Smooth muscle cell (in vitro differentiated cells): ENCODE measurements at regions not wholly inside any gene's neighbourhood (a gene's known extent, or its start where the extent isn't known, plus 50 kb on each side); places are given as distances from the start of the nearest gene placed in this dataset.

ENCODE experiments used
- DNase-seq: peaks from one replicate; lab custom pipeline; 2025; ENCODE audit not compliant: unreplicated experiment; lab: John Stamatoyannopoulos, UW
- H2AFZ ChIP-seq: fragments of 200-600 bp; sonication (generic); 2 replicates; pipeline ENCODE4 v1.6.0; 2016; ENCODE audit warnings: antibody characterized with exemption, low read depth, mild to moderate bottlenecking
- H3F3A ChIP-seq: fragments of 200-600 bp; sonication (generic); 2 replicates; pipeline ENCODE4 v1.6.0; 2017; ENCODE audit warnings: antibody characterized with exemption, low read depth
- H3K27ac ChIP-seq: fragments of 200-600 bp; sonication (generic); 2 replicates; pipeline ENCODE4 v1.5.1; 2016; ENCODE audit warnings: low read depth, mild to moderate bottlenecking
- H3K27me3 ChIP-seq: fragments of 200-600 bp; sonication (generic); 2 replicates; pipeline ENCODE4 v1.6.1; 2016; ENCODE audit warnings: low read depth, mild to moderate bottlenecking
- H3K36me3 ChIP-seq: fragments of 200-600 bp; sonication (generic); 2 replicates; pipeline ENCODE4 v1.5.1; 2016; ENCODE audit warnings: low read depth
- H3K4me1 ChIP-seq: fragments of 200-600 bp; sonication (generic); 2 replicates; pipeline ENCODE4 v1.5.1; 2016; ENCODE audit warnings: low read depth
- H3K4me2 ChIP-seq: fragments of 200-600 bp; sonication (generic); 2 replicates; pipeline ENCODE4 v1.6.0; 2016; ENCODE audit warnings: mild to moderate bottlenecking
- H3K4me3 ChIP-seq: fragments of 200-600 bp; sonication (generic); 2 replicates; pipeline ENCODE4 v1.5.1; 2016; ENCODE audit warnings: mild to moderate bottlenecking
- H3K79me2 ChIP-seq: fragments of 200-600 bp; sonication (generic); 2 replicates; pipeline ENCODE4 v1.6.0; 2016; ENCODE audit warnings: low read depth, mild to moderate bottlenecking
- H3K9ac ChIP-seq: fragments of 200-600 bp; sonication (generic); 2 replicates; pipeline ENCODE4 v1.6.0; 2016; ENCODE audit warnings: low read depth
- H3K9me3 ChIP-seq: fragments of 200-600 bp; sonication (generic); replicated peaks from 2 replicates; pipeline ENCODE4 v1.5.1; 2016; ENCODE audit warnings: low read depth
- H4K20me1 ChIP-seq: fragments of 200-600 bp; sonication (generic); 2 replicates; pipeline ENCODE4 v1.6.0; 2016; ENCODE audit warnings: low read depth
- WGBS: methylation state at CpG from one replicate; pipeline ENCODE4 v1.1.7; 2016; ENCODE audit warnings: low lambda C conversion rate; 5-methylcytosine and 5-hydroxymethylcytosine counted together
- TF ChIP-seq, protein P1 (sequence below): fragments of 200-600 bp; sonication (generic); IDR thresholded peaks from 2 replicates; pipeline ENCODE4 v1.5.1; 2017; ENCODE audit warnings: borderline replicate concordance, mild to moderate bottlenecking, antibody characterized with exemption; ENCODE audit not compliant: insufficient read depth, poor library complexity, severe bottlenecking

DNA sequence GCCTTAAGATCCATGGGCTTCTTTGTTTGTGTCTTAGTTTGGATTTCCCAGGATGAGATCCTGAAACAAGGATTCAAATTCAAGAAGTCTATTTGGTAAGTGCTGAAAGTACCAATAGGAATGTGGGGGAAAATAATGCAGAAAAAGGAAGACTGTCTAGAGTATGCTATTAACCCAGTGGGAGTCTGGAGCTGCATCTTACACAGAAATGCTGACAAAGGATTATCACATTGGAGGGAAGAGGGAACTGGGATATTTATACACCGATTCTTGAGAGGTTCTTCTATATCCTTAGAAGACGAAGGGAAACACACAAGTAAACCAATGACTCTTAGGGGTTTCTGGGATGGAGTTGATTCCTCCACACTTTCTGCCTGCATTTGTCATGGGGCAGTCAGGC, 294.8 kb upstream of the FIGN start:
- TF ChIP-seq, protein P1, sequence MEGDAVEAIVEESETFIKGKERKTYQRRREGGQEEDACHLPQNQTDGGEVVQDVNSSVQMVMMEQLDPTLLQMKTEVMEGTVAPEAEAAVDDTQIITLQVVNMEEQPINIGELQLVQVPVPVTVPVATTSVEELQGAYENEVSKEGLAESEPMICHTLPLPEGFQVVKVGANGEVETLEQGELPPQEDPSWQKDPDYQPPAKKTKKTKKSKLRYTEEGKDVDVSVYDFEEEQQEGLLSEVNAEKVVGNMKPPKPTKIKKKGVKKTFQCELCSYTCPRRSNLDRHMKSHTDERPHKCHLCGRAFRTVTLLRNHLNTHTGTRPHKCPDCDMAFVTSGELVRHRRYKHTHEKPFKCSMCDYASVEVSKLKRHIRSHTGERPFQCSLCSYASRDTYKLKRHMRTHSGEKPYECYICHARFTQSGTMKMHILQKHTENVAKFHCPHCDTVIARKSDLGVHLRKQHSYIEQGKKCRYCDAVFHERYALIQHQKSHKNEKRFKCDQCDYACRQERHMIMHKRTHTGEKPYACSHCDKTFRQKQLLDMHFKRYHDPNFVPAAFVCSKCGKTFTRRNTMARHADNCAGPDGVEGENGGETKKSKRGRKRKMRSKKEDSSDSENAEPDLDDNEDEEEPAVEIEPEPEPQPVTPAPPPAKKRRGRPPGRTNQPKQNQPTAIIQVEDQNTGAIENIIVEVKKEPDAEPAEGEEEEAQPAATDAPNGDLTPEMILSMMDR: no peak
- 94% methylated on average over 2 of the region's 2 CpGs for WGBS
- no peaks in the 10 kb centered on the region for H3F3A ChIP-seq

DNA sequence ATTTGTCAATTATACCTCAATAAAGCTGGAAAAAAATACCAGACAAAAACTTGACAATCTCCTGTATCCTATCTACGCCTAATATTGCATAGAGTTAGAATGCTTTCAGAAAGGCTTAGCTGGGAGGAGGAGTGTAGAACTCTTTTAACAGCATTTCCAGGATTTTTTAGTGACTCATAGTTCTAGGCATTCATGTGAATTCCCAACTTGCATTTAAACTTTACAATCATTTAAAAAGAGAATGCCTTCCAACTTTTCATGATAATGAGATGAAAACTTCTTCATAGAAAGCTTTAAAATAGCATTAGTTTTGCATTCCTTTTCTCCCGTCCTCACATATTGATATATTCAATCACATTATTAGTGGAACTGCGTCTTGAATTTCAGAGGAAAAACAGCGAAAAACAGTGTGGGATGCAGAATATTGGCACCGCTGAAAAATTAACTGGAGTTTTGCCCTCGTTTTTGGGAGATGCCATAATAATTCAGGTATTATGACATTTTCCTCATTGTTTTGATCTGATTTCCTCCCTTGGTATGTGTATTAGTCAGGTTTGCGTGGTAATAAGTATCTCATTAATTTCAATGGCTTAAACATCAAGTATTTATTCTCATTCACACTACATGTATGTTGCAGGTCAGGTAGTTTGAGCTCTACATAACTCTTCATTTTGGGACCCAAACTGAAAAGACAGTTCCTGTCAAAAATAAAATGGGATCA, 293.2 kb upstream of the FIGN start:
- H3K9ac ChIP-seq: no peak overlapping the region
- no peaks in the 10 kb centered on the region for H3F3A ChIP-seq
- no peak overlapping the region for H2AFZ ChIP-seq
- WGBS: 43% methylated on average over 7 of the region's 7 CpGs
- no peaks in the 10 kb centered on the region for H3K36me3 ChIP-seq
- H4K20me1 ChIP-seq: no peaks in the 10 kb centered on the region
- no peak for DNase-seq
- no peaks in the 10 kb centered on the region for H3K27me3 ChIP-seq
- no peak overlapping the region for H3K4me3 ChIP-seq
- no peaks in the 10 kb centered on the region for H3K9me3 ChIP-seq
- H3K4me1 ChIP-seq: peaks cover 8% of the 10 kb centered on the region
- TF ChIP-seq, protein P1: no peak
- H3K79me2 ChIP-seq: no peaks in the 10 kb centered on the region
- H3K4me2 ChIP-seq: peak overlapping the region; percentile 74
- H3K27ac ChIP-seq: peak overlapping the region; percentile 23

More for the DNA sequence above, 294.8 kb upstream of the FIGN start:
- Histone ChIP-seq H3K4me3 (no peak overlapping the region), H3K9ac (no peak overlapping the region), H2AFZ (no peak overlapping the region), H3K79me2 (no peaks in the 10 kb centered on the region), H3K36me3 (no peaks in the 10 kb centered on the region), H3K27ac (no peak overlapping the region), H3K9me3 (no peaks in the 10 kb centered on the region), H3K4me1 (peaks cover 8% of the 10 kb centered on the region), H3K27me3 (no peaks in the 10 kb centered on the region), H4K20me1 (no peaks in the 10 kb centered on the region), H3K4me2 (no peak overlapping the region)
- DNase-seq: no peak

DNA sequence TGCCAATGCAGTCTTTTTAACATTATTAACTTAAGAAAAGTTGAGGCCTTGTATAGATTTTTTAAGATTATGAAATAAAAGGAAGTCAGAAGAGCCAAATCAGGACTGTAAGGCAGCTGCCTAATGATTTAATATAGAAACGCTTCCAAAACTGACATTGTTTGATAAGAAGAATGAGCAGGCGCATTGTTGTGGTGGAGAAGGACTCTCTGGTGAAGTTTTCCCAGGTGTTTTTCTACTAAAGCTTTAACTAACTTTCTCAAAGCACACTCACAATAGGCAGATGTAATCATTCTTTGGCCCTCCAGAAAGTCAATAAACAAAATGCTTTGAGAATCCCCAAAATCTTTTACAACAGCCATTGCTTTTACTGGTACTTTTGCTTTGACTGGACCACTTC, 288.6 kb upstream of the FIGN start:
- no peak overlapping the region for H3K9ac ChIP-seq
- no peaks in the 10 kb centered on the region for H3K79me2 ChIP-seq
- no peaks in the 10 kb centered on the region for H3K9me3 ChIP-seq
- H3K27ac ChIP-seq: no peak overlapping the region
- H3K4me2 ChIP-seq: no peak overlapping the region
- no peaks in the 10 kb centered on the region for H3K27me3 ChIP-seq
- DNase-seq: no peak
- no peaks in the 10 kb centered on the region for H3F3A ChIP-seq
- WGBS: 91% methylated on average over 2 of the region's 2 CpGs
- TF ChIP-seq, protein P1: no peak
- H3K4me3 ChIP-seq: no peak overlapping the region
- peaks cover 8% of the 10 kb centered on the region for H3K4me1 ChIP-seq
- no peak overlapping the region for H2AFZ ChIP-seq
- no peaks in the 10 kb centered on the region for H4K20me1 ChIP-seq
- no peaks in the 10 kb centered on the region for H3K36me3 ChIP-seq

DNA sequence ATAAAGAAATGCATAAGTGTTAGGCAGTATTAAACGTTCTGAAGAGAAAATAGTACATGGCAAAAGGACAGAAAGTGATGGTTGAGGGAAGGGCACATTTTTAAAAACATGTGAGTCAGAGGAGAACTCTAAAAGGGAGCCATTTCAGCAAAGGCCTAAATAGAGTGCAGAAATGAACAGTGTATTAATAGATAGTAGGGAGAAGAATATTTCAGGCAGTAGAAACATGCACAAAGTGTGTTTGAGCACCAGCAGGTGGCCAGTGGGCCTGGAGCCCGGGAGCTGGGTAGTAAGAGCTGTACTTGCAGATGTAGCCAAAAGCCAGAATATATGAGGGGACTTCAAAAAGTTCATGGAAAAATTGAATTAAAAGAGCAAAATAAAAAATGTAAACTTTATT, 288.1 kb upstream of the FIGN start:
- no peak for DNase-seq
- Histone ChIP-seq H3K79me2 (no peaks in the 10 kb centered on the region), H3K4me3 (no peak overlapping the region), H3K4me2 (no peak overlapping the region), H3K9ac (no peak overlapping the region), H2AFZ (no peak overlapping the region), H4K20me1 (no peaks in the 10 kb centered on the region), H3F3A (no peaks in the 10 kb centered on the region), H3K27me3 (no peaks in the 10 kb centered on the region), H3K9me3 (no peaks in the 10 kb centered on the region), H3K4me1 (peaks cover 7% of the 10 kb centered on the region), H3K27ac (no peak overlapping the region), H3K36me3 (no peaks in the 10 kb centered on the region)
- TF ChIP-seq, protein P1: no peak
- 76% methylated on average over 2 of the region's 2 CpGs for WGBS
